Breast epithelium (tissue), 3 donors: ENCODE measurements at regions not wholly inside any gene's neighbourhood (a gene's known extent, or its start where the extent isn't known, plus 50 kb on each side); places are given as distances from the start of the nearest gene placed in this dataset.

Experiments
- CTCF ChIP-seq, 3 donors: fragments of 450-650 bp; IDR thresholded peaks; one replicate each; pipeline ENCODE4 v1.5.1; 2016 to 2017; ENCODE audit warnings: antibody characterized with exemption in 3 of 3, mild to moderate bottlenecking in 3 of 3, moderate library complexity in 3 of 3
- POLR2A ChIP-seq: fragments of 450-650 bp; IDR thresholded peaks from one replicate; pipeline ENCODE4 v1.6.1; 2016; ENCODE audit warnings: antibody characterized with exemption, mild to moderate bottlenecking, moderate library complexity
- POLR2AphosphoS5 ChIP-seq, 3 donors: sonication (generic); formaldehyde crosslinking; IDR thresholded peaks; one replicate each; pipeline ENCODE4 v1.6.1; 2017; ENCODE audit warnings: antibody characterized with exemption in 3 of 3

- TF ChIP-seq CTCF (IDR thresholded peaks at IDR 0.05) (no peak), POLR2A (no peak), POLR2AphosphoS5 (IDR thresholded peaks at IDR 0.05) (no peak)
Observed at GRCh38 chr20:36090223-36090622, 64.3 kb upstream of the EPB41L1 start.
